ENCODE measurements at regions not wholly inside any gene's neighbourhood (a gene's known extent, or its start where the extent isn't known, plus 50 kb on each side); places are given as distances from the start of the nearest gene placed in this dataset.
"Not testable (repeated sequence)": the region's sequence is repeated elsewhere in the genome, so short reads cannot be mapped to it uniquely, and the experiment has no call there.

DNA sequence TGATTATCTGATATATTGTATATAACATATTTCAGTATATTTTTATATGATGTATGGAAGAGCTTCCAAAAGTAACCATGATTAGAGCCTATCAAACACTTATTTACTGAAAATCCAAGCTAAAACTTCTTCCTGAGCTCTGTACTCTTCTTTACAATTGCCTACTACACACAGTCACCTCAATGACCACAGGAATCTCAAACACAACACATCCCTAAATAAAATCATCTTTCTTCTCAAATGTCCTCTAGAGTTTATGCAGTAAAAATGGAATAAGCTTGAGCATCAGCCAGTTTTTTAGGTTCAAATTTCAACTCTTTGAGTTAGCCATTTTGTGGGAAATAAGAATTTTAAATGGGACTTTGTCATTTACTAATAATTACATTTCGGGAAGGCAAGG, 102.6 kb upstream of the FNDC3A start:
- no peak for FAIRE-seq
- TF ChIP-seq PAX5 (IDR thresholded peaks at IDR 0.05; ENCODE audit: insufficient read depth, low read length, severe bottlenecking), result no peak
- no peak for TF ChIP-seq SPI1 (IDR thresholded peaks at IDR 0.05; ENCODE audit: low read depth, low read length)
- TF ChIP-seq POU2F2 (IDR thresholded peaks at IDR 0.05; ENCODE audit: low read depth, low read length), result no peak
- no peak for TF ChIP-seq POLR2AphosphoS5 (IDR thresholded peaks at IDR 0.05; ENCODE audit: low read depth, low read length)
- TF ChIP-seq POLR2A (IDR thresholded peaks at IDR 0.05; ENCODE audit: low read depth, low read length), result no peak
- TF ChIP-seq TAF1 (IDR thresholded peaks at IDR 0.05; ENCODE audit: low read depth, low read length), result no peak
- DNase-seq (ENCODE audit: insufficient read length, low spot score), result no peak

- DNase-seq (ENCODE audit: insufficient read length, low spot score) (no peak), FAIRE-seq (no peak)
- TF ChIP-seq SPI1 (IDR thresholded peaks at IDR 0.05; ENCODE audit: low read depth, low read length), result no peak
- no peak for TF ChIP-seq PAX5 (IDR thresholded peaks at IDR 0.05; ENCODE audit: insufficient read depth, low read length, severe bottlenecking)
- TF ChIP-seq POU2F2 (IDR thresholded peaks at IDR 0.05; ENCODE audit: low read depth, low read length), result no peak
These were observed 102.1 kb upstream of the FNDC3A start for GRCh38 chr13:48873587-48873986.

- FAIRE-seq (no peak), DNase-seq (ENCODE audit: insufficient read length, low spot score) (no peak)
- no peak for TF ChIP-seq POLR2A (IDR thresholded peaks at IDR 0.05; ENCODE audit: low read depth, low read length)
- TF ChIP-seq PAX5 (IDR thresholded peaks at IDR 0.05; ENCODE audit: insufficient read depth, low read length, severe bottlenecking), result no peak
- TF ChIP-seq SPI1 (IDR thresholded peaks at IDR 0.05; ENCODE audit: low read depth, low read length), result no peak
- no peak for TF ChIP-seq TAF1 (IDR thresholded peaks at IDR 0.05; ENCODE audit: low read depth, low read length)
- no peak for TF ChIP-seq POLR2AphosphoS5 (IDR thresholded peaks at IDR 0.05; ENCODE audit: low read depth, low read length)
- TF ChIP-seq POU2F2 (IDR thresholded peaks at IDR 0.05; ENCODE audit: low read depth, low read length), result no peak
These were observed 101.5 kb upstream of the FNDC3A start for GRCh38 chr13:48874165-48874564.

DNA sequence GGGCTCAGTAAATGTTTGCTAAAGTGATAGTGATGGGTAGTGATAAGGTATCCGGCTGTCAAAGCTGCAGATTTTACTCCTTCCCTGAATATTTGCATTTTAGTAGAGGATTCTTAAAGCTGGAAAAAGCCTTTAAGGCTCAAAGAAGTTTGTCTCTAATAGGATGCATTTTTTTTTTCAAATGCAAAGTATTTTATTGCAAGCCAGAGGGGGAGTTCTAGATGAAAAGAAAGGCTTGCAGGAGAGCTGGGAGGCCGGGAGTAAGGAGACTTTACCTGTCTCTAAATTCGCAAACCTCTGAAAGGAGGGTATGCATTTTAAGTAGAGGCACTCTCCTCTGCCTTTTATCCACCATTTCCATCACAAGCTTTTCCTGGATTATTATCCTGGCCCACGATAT, 100.7 kb upstream of the FNDC3A start:
- DNase-seq (ENCODE audit: insufficient read length, low spot score), result no peak
- FAIRE-seq, result no peak
- TF ChIP-seq POLR2AphosphoS5 (IDR thresholded peaks at IDR 0.05; ENCODE audit: low read depth, low read length) (no peak), PAX5 (IDR thresholded peaks at IDR 0.05; ENCODE audit: insufficient read depth, low read length, severe bottlenecking) (no peak), POU2F2 (IDR thresholded peaks at IDR 0.05; ENCODE audit: low read depth, low read length) (no peak), POLR2A (IDR thresholded peaks at IDR 0.05; ENCODE audit: low read depth, low read length) (no peak), TAF1 (IDR thresholded peaks at IDR 0.05; ENCODE audit: low read depth, low read length) (no peak), SPI1 (IDR thresholded peaks at IDR 0.05; ENCODE audit: low read depth, low read length) (no peak)

GRCh38 chr13:48876289-48876688, 99.4 kb upstream of the FNDC3A start:
- FAIRE-seq, result no peak
- TF ChIP-seq POU2F2 (IDR thresholded peaks at IDR 0.05; ENCODE audit: low read depth, low read length), result no peak
- no peak for DNase-seq (ENCODE audit: insufficient read length, low spot score)

- FAIRE-seq (no peak), DNase-seq (ENCODE audit: insufficient read length, low spot score) (no peak)
- no peak for TF ChIP-seq PAX5 (IDR thresholded peaks at IDR 0.05; ENCODE audit: insufficient read depth, low read length, severe bottlenecking)
These were observed 96.3 kb upstream of the FNDC3A start for GRCh38 chr13:48879432-48879831.

DNA sequence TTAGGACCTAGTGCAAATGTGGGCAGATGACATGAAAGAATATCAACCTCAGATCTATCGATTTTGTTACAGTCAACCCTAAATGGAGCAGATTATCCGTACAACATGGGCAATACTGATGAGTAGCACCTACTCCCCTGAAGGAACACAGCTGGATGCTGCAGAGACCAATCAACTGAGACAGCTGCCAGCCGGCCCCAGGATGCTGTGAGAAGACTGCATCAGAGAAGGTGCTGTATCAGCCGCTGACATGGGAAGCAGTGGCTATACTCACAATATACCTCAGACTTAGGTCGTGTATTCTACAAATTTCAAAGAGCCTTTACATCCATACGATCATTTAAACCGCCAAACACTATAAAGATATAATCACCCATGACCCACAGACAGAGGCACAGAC, 95.9 kb upstream of the FNDC3A start:
- TF ChIP-seq POU2F2 (IDR thresholded peaks at IDR 0.05; ENCODE audit: low read depth, low read length) (no peak), PAX5 (IDR thresholded peaks at IDR 0.05; ENCODE audit: insufficient read depth, low read length, severe bottlenecking) (no peak), SPI1 (IDR thresholded peaks at IDR 0.05; ENCODE audit: low read depth, low read length) (no peak), POLR2A (IDR thresholded peaks at IDR 0.05; ENCODE audit: low read depth, low read length) (no peak), TAF1 (IDR thresholded peaks at IDR 0.05; ENCODE audit: low read depth, low read length) (no peak), POLR2AphosphoS5 (IDR thresholded peaks at IDR 0.05; ENCODE audit: low read depth, low read length) (no peak)
- no peak for DNase-seq (ENCODE audit: insufficient read length, low spot score)
- FAIRE-seq, result no peak

GRCh38 chr13:48883786-48884185, 91.9 kb upstream of the FNDC3A start:
- DNase-seq (ENCODE audit: insufficient read length, low spot score); FAIRE-seq: not testable (repeated sequence)

- TF ChIP-seq TAF1 (IDR thresholded peaks at IDR 0.05; ENCODE audit: low read depth, low read length), result no peak
- TF ChIP-seq POU2F2 (IDR thresholded peaks at IDR 0.05; ENCODE audit: low read depth, low read length), result no peak
- TF ChIP-seq POLR2AphosphoS5 (IDR thresholded peaks at IDR 0.05; ENCODE audit: low read depth, low read length), result no peak
- no peak for FAIRE-seq
- DNase-seq (ENCODE audit: insufficient read length, low spot score), result no peak
These were observed 90.7 kb upstream of the FNDC3A start for GRCh38 chr13:48885027-48885395.

DNA sequence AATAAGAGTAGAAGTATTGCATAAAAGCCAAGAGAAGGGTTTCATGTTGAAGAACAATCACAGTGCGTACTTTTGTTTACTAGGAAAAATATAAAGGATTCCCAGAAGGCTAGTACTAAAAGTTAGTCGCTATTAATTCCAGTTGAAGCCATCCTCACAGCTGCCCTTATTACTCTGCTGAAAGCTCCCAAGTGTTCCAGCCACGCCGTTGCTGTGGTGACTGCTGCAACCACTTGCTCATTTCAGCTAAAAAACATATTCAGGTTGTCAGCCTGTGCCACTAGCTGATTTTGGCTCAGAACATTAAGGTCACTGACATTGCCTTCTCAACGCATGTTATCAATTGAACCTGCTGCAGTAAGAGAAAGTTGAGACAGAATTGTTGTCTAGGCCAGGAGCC, 87.1 kb upstream of the FNDC3A start:
- FAIRE-seq (no peak), DNase-seq (ENCODE audit: insufficient read length, low spot score) (no peak)
- no peak for TF ChIP-seq POLR2A (IDR thresholded peaks at IDR 0.05; ENCODE audit: low read depth, low read length)
- no peak for TF ChIP-seq POLR2AphosphoS5 (IDR thresholded peaks at IDR 0.05; ENCODE audit: low read depth, low read length)
- no peak for TF ChIP-seq TAF1 (IDR thresholded peaks at IDR 0.05; ENCODE audit: low read depth, low read length)
- no peak for TF ChIP-seq SPI1 (IDR thresholded peaks at IDR 0.05; ENCODE audit: low read depth, low read length)
- no peak for TF ChIP-seq POU2F2 (IDR thresholded peaks at IDR 0.05; ENCODE audit: low read depth, low read length)
- no peak for TF ChIP-seq PAX5 (IDR thresholded peaks at IDR 0.05; ENCODE audit: insufficient read depth, low read length, severe bottlenecking)

GRCh38 chr13:48890391-48890790, 85.3 kb upstream of the FNDC3A start:
- DNase-seq (ENCODE audit: insufficient read length, low spot score) (no peak), FAIRE-seq (no peak)

More at GRCh38 chr13:48890391-48890790, 85.3 kb upstream of the FNDC3A start:
- TF ChIP-seq POLR2AphosphoS5 (IDR thresholded peaks at IDR 0.05; ENCODE audit: low read depth, low read length) (no peak), POU2F2 (IDR thresholded peaks at IDR 0.05; ENCODE audit: low read depth, low read length) (no peak), POLR2A (IDR thresholded peaks at IDR 0.05; ENCODE audit: low read depth, low read length) (no peak), SPI1 (IDR thresholded peaks at IDR 0.05; ENCODE audit: low read depth, low read length) (no peak), TAF1 (IDR thresholded peaks at IDR 0.05; ENCODE audit: low read depth, low read length) (no peak), PAX5 (IDR thresholded peaks at IDR 0.05; ENCODE audit: insufficient read depth, low read length, severe bottlenecking) (no peak)

Data from GM12891 (cell line).